Suprapubic skin (tissue), 4 donors: ENCODE measurements at regions not wholly inside any gene's neighbourhood (a gene's known extent, or its start where the extent isn't known, plus 50 kb on each side); places are given as distances from the start of the nearest gene placed in this dataset.

Experiments used
- POLR2A ChIP-seq, 2 donors: fragments of 450-650 bp; IDR thresholded peaks; one replicate each; pipeline ENCODE4 v1.6.1; 2017; ENCODE audit warnings: antibody characterized with exemption in 2 of 2, mild to moderate bottlenecking in 2 of 2, moderate library complexity in 2 of 2
- POLR2AphosphoS5 ChIP-seq, 3 donors: sonication (generic); formaldehyde crosslinking; IDR thresholded peaks; one replicate each; pipeline ENCODE4 v1.6.1; 2017; ENCODE audit warnings: antibody characterized with exemption in 3 of 3
- TF ChIP-seq, protein P1 (sequence below), 2 donors: fragments of 200-600 bp in 1 of 2; fragments of 450-650 bp in 1 of 2; sonication (generic) in 1 of 2; IDR thresholded peaks; one replicate each; pipeline ENCODE4 v1.5.1; 2016 to 2019; ENCODE audit warnings: antibody characterized with exemption in 2 of 2, mild to moderate bottlenecking in 1 of 2, moderate library complexity in 1 of 2

GRCh38 chr3:132265488-132265887 lies 51.7 kb upstream of the ACP3 start:
- TF ChIP-seq, protein P1, sequence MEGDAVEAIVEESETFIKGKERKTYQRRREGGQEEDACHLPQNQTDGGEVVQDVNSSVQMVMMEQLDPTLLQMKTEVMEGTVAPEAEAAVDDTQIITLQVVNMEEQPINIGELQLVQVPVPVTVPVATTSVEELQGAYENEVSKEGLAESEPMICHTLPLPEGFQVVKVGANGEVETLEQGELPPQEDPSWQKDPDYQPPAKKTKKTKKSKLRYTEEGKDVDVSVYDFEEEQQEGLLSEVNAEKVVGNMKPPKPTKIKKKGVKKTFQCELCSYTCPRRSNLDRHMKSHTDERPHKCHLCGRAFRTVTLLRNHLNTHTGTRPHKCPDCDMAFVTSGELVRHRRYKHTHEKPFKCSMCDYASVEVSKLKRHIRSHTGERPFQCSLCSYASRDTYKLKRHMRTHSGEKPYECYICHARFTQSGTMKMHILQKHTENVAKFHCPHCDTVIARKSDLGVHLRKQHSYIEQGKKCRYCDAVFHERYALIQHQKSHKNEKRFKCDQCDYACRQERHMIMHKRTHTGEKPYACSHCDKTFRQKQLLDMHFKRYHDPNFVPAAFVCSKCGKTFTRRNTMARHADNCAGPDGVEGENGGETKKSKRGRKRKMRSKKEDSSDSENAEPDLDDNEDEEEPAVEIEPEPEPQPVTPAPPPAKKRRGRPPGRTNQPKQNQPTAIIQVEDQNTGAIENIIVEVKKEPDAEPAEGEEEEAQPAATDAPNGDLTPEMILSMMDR (IDR thresholded peaks at IDR 0.05) = no peak
- no peak for TF ChIP-seq POLR2A (IDR thresholded peaks at IDR 0.05)
- TF ChIP-seq POLR2AphosphoS5 (IDR thresholded peaks at IDR 0.05) = no peak
